OCI-LY7 (cell line): ENCODE measurements at regions not wholly inside any gene's neighbourhood (a gene's known extent, or its start where the extent isn't known, plus 50 kb on each side); places are given as distances from the start of the nearest gene placed in this dataset.

Source experiments
- BruUV-seq: library from RNA; stranded (reverse); fragments of 400-500 nt; replicated peaks from 2 replicates; lab custom pipeline; 2021; lab: Mats Ljungman, UMichigan
- CTCF ChIA-PET: fragments of 300-600 bp; sonication (Branson Sonifier 250); formaldehyde crosslinking; loops from one replicate; lab custom pipeline; 2022; ENCODE audit warnings: antibody characterized with exemption; ENCODE audit not compliant: unreplicated experiment; lab: Charles Lee
- POLR2A ChIA-PET: fragments of 300-600 bp; sonication (Branson Sonifier 250); formaldehyde crosslinking; loops from one replicate; lab custom pipeline; 2022; ENCODE audit warnings: antibody characterized with exemption; lab: Charles Lee
- DNase-seq: peaks from one replicate; pipeline ENCODE4 v3.0.0-alpha.2; 2015; ENCODE audit warnings: low spot score
- H2AFZ ChIP-seq: fragments of 200-600 bp; sonication (generic), shearing (Covaris generic); 2 replicates; pipeline ENCODE4 v1.6.1; 2014; ENCODE audit warnings: mild to moderate bottlenecking, antibody characterized with exemption, low read length, moderate library complexity
- H3K27ac ChIP-seq: fragments of 200-600 bp; sonication (generic); 2 replicates; pipeline ENCODE4 v1.5.1; 2014; ENCODE audit warnings: mixed run types, low read depth, mild to moderate bottlenecking, moderate library complexity, low read length, inconsistent platforms; ENCODE audit not compliant: poor library complexity, severe bottlenecking
- H3K36me3 ChIP-seq: fragments of 200-600 bp; sonication (generic); 2 replicates; pipeline ENCODE4 v1.6.1; 2014; ENCODE audit warnings: mild to moderate bottlenecking, antibody characterized with exemption, low read length, moderate library complexity, mixed read lengths; ENCODE audit not compliant: insufficient read depth
- H3K4me1 ChIP-seq: fragments of 200-600 bp; sonication (generic); 2 replicates; pipeline ENCODE4 v1.5.1; 2014; ENCODE audit warnings: mild to moderate bottlenecking, low read length; ENCODE audit not compliant: insufficient read depth, poor library complexity, severe bottlenecking
- H3K4me2 ChIP-seq: fragments of 200-600 bp; sonication (generic); 2 replicates; pipeline ENCODE4 v1.6.1; 2014; ENCODE audit warnings: mild to moderate bottlenecking, low read length
- H3K4me3 ChIP-seq: fragments of 200-600 bp; sonication (generic); 2 replicates; pipeline ENCODE4 v1.5.1; 2014; ENCODE audit warnings: mild to moderate bottlenecking, low read depth, low read length; ENCODE audit not compliant: poor library complexity, severe bottlenecking
- H3K79me2 ChIP-seq: fragments of 200-600 bp; sonication (generic); 2 replicates; pipeline ENCODE4 v1.6.1; 2016; ENCODE audit warnings: low read depth, mild to moderate bottlenecking, low read length, moderate library complexity, mixed read lengths; ENCODE audit not compliant: insufficient read depth
- H3K9me2 ChIP-seq: fragments of 200-600 bp; sonication (generic); 2 replicates; pipeline ENCODE4 v1.6.1; 2016; ENCODE audit warnings: mild to moderate bottlenecking, low read length, mixed read lengths; ENCODE audit not compliant: insufficient read depth
- H3K9me3 ChIP-seq: fragments of 200-600 bp; sonication (generic); 2 replicates; pipeline ENCODE4 v1.6.1; 2014; ENCODE audit warnings: mild to moderate bottlenecking, mixed run types, low read length, mixed read lengths
- H4K20me1 ChIP-seq: fragments of 200-600 bp; sonication (generic); 2 replicates; pipeline ENCODE4 v1.6.1; 2014; ENCODE audit warnings: mild to moderate bottlenecking, antibody characterized with exemption, low read length, moderate library complexity, mixed read lengths; ENCODE audit not compliant: insufficient read depth
- EZH2phosphoT487 ChIP-seq: fragments of 200-600 bp; sonication (generic); IDR thresholded peaks from 2 replicates; pipeline ENCODE4 v1.6.1; 2018; ENCODE audit warnings: low read depth, borderline replicate concordance, mild to moderate bottlenecking, mixed run types, antibody characterized with exemption, low read length, moderate library complexity, mixed read lengths
- intact Hi-C: fragments of 100-400 bp; cut with micrococcal nuclease; formaldehyde crosslinking; loops from one replicate; pipeline ENCODE4 v1.10.0; 2022; ENCODE audit not compliant: unreplicated experiment
- TF ChIP-seq, protein P1 (sequence below): fragments of 200-600 bp; sonication (generic); conservative IDR thresholded peaks from 2 replicates; pipeline ENCODE4 v1.5.1; 2014; ENCODE audit warnings: mild to moderate bottlenecking, antibody characterized with exemption, low read length, moderate library complexity, mixed read lengths

GRCh38 chr2:113806217-113806913 is 49.9 kb upstream of the SLC35F5 start:
- Histone ChIP-seq H3K4me2 (no peak overlapping the region), H3K27ac (no peak overlapping the region), H3K4me1 (no peaks in the 10 kb centered on the region), H4K20me1 (no peaks in the 10 kb centered on the region), H3K36me3 (no peaks in the 10 kb centered on the region; the same call in 1 of the 2 replicates), H3K79me2 (no peaks in the 10 kb centered on the region), H3K4me3 (no peak overlapping the region), H3K9me2 (no peaks in the 10 kb centered on the region), H3K9me3 (peaks cover 14% of the 10 kb centered on the region; the same call in 1 of the 2 replicates), H2AFZ (no peak overlapping the region)
- POLR2A ChIA-PET = no interaction called here
- TF ChIP-seq EZH2phosphoT487 = no peak
- TF ChIP-seq, protein P1, sequence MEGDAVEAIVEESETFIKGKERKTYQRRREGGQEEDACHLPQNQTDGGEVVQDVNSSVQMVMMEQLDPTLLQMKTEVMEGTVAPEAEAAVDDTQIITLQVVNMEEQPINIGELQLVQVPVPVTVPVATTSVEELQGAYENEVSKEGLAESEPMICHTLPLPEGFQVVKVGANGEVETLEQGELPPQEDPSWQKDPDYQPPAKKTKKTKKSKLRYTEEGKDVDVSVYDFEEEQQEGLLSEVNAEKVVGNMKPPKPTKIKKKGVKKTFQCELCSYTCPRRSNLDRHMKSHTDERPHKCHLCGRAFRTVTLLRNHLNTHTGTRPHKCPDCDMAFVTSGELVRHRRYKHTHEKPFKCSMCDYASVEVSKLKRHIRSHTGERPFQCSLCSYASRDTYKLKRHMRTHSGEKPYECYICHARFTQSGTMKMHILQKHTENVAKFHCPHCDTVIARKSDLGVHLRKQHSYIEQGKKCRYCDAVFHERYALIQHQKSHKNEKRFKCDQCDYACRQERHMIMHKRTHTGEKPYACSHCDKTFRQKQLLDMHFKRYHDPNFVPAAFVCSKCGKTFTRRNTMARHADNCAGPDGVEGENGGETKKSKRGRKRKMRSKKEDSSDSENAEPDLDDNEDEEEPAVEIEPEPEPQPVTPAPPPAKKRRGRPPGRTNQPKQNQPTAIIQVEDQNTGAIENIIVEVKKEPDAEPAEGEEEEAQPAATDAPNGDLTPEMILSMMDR = no peak
- CTCF ChIA-PET = no interaction called here
- intact Hi-C loops = no loop called here
- BruUV-seq = no TSS peak
- no peak for DNase-seq
